ENCODE measurements at regions not wholly inside any gene's neighbourhood (a gene's known extent, or its start where the extent isn't known, plus 50 kb on each side); places are given as distances from the start of the nearest gene placed in this dataset.
A peak's percentile ranks its signal among the peaks of the same experiment; 100 is the strongest.

DNA sequence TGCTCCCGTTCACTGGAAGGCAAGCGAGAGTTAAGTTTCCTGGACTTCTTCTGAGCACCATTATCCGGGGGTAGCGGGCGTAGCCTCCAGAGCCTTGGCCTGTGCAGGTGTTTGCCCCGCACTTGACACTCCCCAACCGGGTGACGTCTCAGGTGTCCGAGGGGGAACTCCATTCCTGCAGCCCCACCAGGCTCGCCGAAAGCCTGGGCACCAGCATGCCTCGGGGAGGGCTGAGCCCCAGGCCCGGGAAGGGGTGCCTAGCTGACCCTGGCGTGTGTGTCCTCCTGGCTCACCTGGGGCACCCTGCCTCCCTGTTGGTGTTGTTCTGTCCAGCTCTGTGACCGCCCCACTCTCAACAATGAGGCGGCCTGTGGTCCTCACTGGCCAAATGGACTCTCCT is 109.4 kb upstream of the GPR26 start:
- Histone ChIP-seq H3K27me3 (no peaks in the 10 kb centered on the region), H3K4me2 (peak overlapping the region; percentile 84), H3K4me3 (peak overlapping the region; percentile 34), H3K4me1 (peaks cover 100% of the 10 kb centered on the region), H3K9ac (peak overlapping the region; percentile 72), H3K27ac (peak overlapping the region; percentile 88), H4K20me1 (no peaks in the 10 kb centered on the region), H3K9me3 (peaks cover 3% of the 10 kb centered on the region; the same call in 1 of the 2 replicates), H3K36me3 (no peaks in the 10 kb centered on the region)
- no peak for TF ChIP-seq Cebpa-rat (IDR thresholded peaks at IDR 0.05)

DNA sequence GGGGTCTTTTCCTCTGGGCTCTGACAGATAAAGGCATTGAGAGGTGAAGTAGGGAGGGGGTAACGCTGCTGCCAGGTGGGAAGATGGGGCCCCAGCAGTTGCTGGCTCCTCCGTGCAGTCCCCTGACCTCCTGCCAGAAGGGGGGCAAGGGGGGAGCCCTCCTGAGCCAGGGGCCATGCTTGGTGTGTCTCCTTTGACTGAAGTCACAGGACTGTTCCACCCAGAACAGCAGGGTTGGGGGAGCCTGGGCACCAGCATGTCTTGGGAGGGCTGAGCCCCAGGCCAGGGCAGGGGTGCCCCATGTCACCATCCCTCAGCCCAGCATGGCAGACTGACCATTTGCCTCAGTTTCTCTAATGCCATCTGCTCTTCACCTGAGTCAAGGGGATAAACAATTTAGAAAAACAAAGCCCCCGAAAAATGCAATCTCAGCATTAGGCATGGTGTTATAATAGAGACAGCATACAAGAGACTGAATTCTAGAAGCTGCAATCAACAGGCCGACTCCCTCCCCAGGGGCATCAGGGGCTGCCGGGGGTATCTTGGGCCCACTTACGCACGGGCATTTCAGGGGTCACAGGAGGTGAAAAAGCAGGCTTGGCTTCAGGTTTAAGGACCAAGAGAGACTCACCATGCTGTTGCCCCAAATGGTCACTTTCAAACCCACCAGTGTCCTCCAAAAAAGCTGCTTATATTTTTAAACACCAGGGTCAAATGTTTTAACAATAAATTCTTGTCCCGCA is 108.6 kb upstream of the GPR26 start:
- Histone ChIP-seq H3K36me3 (no peaks in the 10 kb centered on the region), H3K9me3 (no peaks in the 10 kb centered on the region), H3K27me3 (no peaks in the 10 kb centered on the region), H3K4me3 (peak overlapping the region; percentile 34), H3K27ac (peak overlapping the region; percentile 88), H3K9ac (peak overlapping the region; percentile 72), H3K4me1 (peaks cover 93% of the 10 kb centered on the region), H4K20me1 (no peaks in the 10 kb centered on the region), H3K4me2 (peak overlapping the region; percentile 84)
- no peak for TF ChIP-seq Cebpa-rat (IDR thresholded peaks at IDR 0.05)

DNA sequence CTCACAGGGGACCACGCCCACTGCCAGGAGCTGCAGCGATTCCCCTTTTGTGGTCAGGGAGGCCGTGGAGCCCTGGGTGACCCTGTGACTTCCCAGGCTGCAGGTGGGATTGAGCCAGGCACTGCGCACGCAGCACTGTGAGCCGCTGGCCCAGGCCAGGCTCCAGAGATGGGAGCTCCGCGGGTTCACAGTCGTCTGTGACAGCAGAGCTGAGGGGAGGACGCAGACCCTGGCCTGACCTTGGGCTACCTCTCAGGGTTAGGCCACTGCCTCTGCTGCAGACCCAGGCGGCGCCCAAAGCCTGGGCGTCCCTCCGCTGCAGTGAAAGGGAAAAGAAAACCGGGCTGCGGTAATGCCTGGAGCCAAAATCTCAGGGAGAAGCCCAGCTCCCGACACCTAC is 107.5 kb upstream of the GPR26 start:
- H4K20me1 ChIP-seq, result no peaks in the 10 kb centered on the region
- no peaks in the 10 kb centered on the region for H3K27me3 ChIP-seq
- peak overlapping the region; percentile 72 for H3K9ac ChIP-seq
- TF ChIP-seq Cebpa-rat (IDR thresholded peaks at IDR 0.05), result no peak
- H3K4me3 ChIP-seq, result peak overlapping the region; percentile 34; the same call in 1 of the 2 replicates
- no peaks in the 10 kb centered on the region for H3K9me3 ChIP-seq
- H3K27ac ChIP-seq, result peak overlapping the region; percentile 88
- H3K36me3 ChIP-seq, result no peaks in the 10 kb centered on the region
- H3K4me1 ChIP-seq, result peaks cover 82% of the 10 kb centered on the region
- peak overlapping the region; percentile 84 for H3K4me2 ChIP-seq

GRCh38 chr10:123559066-123559822 is 106.9 kb upstream of the GPR26 start:
- Histone ChIP-seq H3K4me2 (peak overlapping the region; percentile 84), H3K27ac (peak overlapping the region; percentile 88), H3K36me3 (no peaks in the 10 kb centered on the region), H3K4me3 (no peak overlapping the region), H3K9me3 (no peaks in the 10 kb centered on the region), H3K4me1 (peaks cover 76% of the 10 kb centered on the region), H4K20me1 (no peaks in the 10 kb centered on the region), H3K27me3 (no peaks in the 10 kb centered on the region), H3K9ac (peak overlapping the region; percentile 72; the same call in 1 of the 2 replicates)
- no peak for TF ChIP-seq Cebpa-rat (IDR thresholded peaks at IDR 0.05)

DNA sequence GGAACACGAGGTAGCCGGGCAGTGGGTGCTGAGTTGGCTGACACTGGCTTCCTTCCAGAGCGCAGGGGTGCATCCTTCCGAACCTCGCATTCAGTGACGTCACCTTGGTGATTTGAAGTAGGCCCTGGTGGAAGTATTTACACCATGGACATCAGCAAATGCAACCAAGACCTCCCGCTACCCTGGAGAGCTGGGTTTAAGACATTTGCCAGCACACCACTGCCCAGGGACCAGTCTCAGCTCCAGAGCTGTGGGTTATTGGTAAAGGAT is 106.4 kb upstream of the GPR26 start:
- H3K4me3 ChIP-seq, result no peak overlapping the region
- H3K4me1 ChIP-seq, result peaks cover 71% of the 10 kb centered on the region
- 0 out of 2 replicates have a peak overlapping the region, but pooled peaks have one; percentile 4 for H3K27ac ChIP-seq
- peak overlapping the region; percentile 84 for H3K4me2 ChIP-seq
- no peak for TF ChIP-seq Cebpa-rat (IDR thresholded peaks at IDR 0.05)
- no peaks in the 10 kb centered on the region for H3K36me3 ChIP-seq
- no peaks in the 10 kb centered on the region for H3K9me3 ChIP-seq
- H3K9ac ChIP-seq, result no peak overlapping the region
- H3K27me3 ChIP-seq, result no peaks in the 10 kb centered on the region
- no peaks in the 10 kb centered on the region for H4K20me1 ChIP-seq

DNA sequence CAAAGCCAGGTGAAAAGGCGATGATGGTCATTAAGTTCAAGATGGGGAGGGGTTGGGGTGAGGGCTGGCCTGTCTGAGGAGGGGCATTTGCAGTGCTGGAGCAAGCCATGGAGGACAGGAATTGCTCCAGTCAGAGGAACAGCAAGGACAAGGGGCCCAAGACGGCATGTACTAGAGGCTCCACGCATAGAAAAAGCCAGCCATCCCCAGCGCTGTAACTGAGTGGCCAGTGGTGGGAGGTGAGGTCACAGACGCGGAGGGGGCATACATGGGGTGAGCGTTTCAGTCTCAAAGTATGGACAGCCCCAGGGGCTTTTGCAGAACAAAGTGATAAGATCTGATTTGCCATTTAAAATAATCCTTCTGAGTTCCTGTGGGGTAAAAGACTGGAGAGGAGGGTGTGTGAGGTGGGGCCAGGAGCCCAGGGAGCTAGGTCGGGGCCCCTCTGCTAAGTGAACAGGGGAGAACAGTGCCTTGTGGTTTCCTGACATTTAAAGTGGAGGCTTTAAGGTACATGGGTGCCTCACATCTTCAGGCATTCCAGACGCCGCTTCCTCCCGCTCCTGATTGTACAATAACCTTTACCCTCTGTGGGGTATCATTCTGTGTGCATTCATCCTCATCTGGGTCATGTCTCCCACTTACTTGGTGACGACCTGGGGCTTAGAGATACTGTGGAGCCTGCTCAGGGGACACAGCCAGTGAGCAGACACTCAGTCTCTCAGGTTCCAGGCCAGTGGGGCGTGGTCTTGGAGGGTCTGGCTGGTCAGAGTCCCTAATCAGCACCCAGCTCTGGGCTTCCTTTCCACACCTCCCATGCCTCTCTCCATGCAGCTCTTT is 105.6 kb upstream of the GPR26 start:
- Histone ChIP-seq H3K4me2 (peak overlapping the region; percentile 84), H3K9ac (no peak overlapping the region)
- no peak for TF ChIP-seq Cebpa-rat (IDR thresholded peaks at IDR 0.05)

DNA sequence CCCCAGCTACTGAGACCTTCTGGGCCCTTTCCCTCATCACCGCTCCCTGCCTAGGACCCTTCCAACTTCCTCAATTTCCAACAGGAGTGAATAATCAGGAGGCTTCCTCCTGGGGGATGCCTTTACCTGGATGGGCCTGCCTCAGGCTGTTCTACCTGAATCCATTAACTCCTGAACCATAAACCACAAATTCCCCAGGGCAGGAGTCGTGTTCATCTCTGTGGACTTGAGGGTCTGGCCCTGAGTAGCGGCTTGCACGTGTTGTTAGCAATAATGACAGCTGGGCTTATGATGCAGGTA is 105.1 kb upstream of the GPR26 start:
- peaks cover 58% of the 10 kb centered on the region for H3K4me1 ChIP-seq
- no peak for TF ChIP-seq Cebpa-rat (IDR thresholded peaks at IDR 0.05)
- no peak overlapping the region for H3K4me3 ChIP-seq
- no peak overlapping the region for H3K27ac ChIP-seq
- no peaks in the 10 kb centered on the region for H3K9me3 ChIP-seq
- no peak overlapping the region for H3K9ac ChIP-seq
- peak overlapping the region; percentile 84 for H3K4me2 ChIP-seq
- no peaks in the 10 kb centered on the region for H4K20me1 ChIP-seq
- H3K36me3 ChIP-seq, result no peaks in the 10 kb centered on the region
- H3K27me3 ChIP-seq, result no peaks in the 10 kb centered on the region

More for the DNA sequence above, 105.6 kb upstream of the GPR26 start:
- H4K20me1 ChIP-seq, result no peaks in the 10 kb centered on the region
- 0 out of 2 replicates have a peak overlapping the region, but pooled peaks have one; percentile 4 for H3K27ac ChIP-seq
- H3K27me3 ChIP-seq, result no peaks in the 10 kb centered on the region
- H3K9me3 ChIP-seq, result no peaks in the 10 kb centered on the region
- H3K4me3 ChIP-seq, result no peak overlapping the region; the same call in 1 of the 2 replicates
- H3K4me1 ChIP-seq, result peaks cover 63% of the 10 kb centered on the region
- H3K36me3 ChIP-seq, result no peaks in the 10 kb centered on the region

DNA sequence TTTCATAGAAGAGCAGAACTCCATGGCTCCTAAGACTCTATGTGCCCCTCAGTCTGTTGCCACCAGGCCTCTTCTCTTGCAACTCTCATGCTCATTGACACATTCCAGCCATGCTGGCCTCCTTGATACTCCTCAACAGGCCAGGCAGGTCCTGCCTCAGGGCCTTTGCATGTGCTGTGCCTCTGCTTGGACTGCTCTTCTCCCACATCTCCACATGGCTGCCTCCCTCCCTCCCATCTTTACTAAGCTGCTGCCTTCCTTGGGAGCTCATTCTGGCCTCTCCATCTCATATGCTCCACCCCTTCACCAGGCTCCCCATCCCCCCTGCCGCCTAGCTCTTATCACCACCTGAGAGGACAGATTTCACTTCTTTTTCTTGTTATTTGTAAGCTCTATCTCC is 103.8 kb upstream of the GPR26 start:
- Histone ChIP-seq H3K4me3 (no peak overlapping the region), H3K4me1 (peaks cover 45% of the 10 kb centered on the region), H3K4me2 (no peak overlapping the region), H3K27ac (no peak overlapping the region), H3K36me3 (no peaks in the 10 kb centered on the region), H3K9me3 (no peaks in the 10 kb centered on the region), H4K20me1 (no peaks in the 10 kb centered on the region), H3K9ac (no peak overlapping the region), H3K27me3 (no peaks in the 10 kb centered on the region)
- TF ChIP-seq Cebpa-rat (IDR thresholded peaks at IDR 0.05), result no peak

DNA sequence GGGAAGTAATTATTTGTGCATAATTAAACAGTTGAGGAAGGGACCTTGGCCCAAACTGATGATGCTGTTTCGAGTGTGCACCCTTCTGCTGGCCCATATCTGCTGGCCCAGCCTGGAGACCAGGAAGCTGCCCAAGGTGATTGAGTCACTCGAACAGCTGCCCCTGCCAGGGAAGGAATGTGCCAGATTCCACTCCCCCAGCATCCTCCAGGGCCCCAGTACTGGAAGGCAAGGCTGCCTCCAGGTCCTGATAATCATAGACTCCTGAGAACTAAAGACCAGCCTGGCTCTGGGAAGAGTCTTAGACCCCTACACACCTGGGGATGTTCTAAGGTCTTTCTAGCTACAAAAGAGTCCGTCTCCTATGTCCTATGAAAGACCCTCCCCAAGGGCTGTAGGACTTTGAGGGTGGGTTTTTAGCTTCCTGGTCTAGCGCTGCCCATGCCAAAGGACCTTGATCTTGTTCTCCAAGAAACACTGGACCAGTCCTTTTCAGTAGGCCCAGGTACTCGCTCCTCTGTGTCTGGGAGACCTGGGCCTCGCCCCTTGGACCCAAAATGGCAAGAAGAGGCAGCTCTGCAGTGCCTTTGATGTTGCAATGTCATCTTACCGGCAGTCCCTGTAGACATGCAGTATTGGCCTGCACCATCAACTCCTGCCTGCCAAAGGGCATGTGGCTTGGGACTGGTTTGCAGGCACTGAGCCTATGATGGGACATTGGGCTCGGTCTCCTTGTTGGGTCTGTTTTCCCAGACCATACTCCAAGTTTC is 103.2 kb upstream of the GPR26 start:
- H3K9me3 ChIP-seq, result no peaks in the 10 kb centered on the region
- H4K20me1 ChIP-seq, result no peaks in the 10 kb centered on the region
- H3K4me3 ChIP-seq, result no peak overlapping the region
- no peaks in the 10 kb centered on the region for H3K36me3 ChIP-seq
- peaks cover 42% of the 10 kb centered on the region for H3K4me1 ChIP-seq
- no peaks in the 10 kb centered on the region for H3K27me3 ChIP-seq
- H3K4me2 ChIP-seq, result no peak overlapping the region
- TF ChIP-seq Cebpa-rat (IDR thresholded peaks at IDR 0.05), result no peak
- no peak overlapping the region for H3K9ac ChIP-seq
- H3K27ac ChIP-seq, result no peak overlapping the region

Measured in BLaER1 (cell line).